RWPE2 (cell line): ENCODE measurements at regions not wholly inside any gene's neighbourhood (a gene's known extent, or its start where the extent isn't known, plus 50 kb on each side); places are given as distances from the start of the nearest gene placed in this dataset.

Source experiments
- ATAC-seq: fragments of 200-7000 bp; cut with Tn5 transposase; 3 replicates; pipeline ENCODE4 v1.9.1; 2021; ENCODE audit warnings: low read depth
- DNase-seq: peaks from one replicate; pipeline ENCODE4 v3.0.0-alpha.2; 2020; ENCODE audit warnings: low spot score
- H3K27ac ChIP-seq: fragments of 450-650 bp; 2 replicates; pipeline ENCODE4 v1.5.1; 2017; ENCODE audit warnings: mild to moderate bottlenecking; ENCODE audit not compliant: poor library complexity, severe bottlenecking
- H3K27me3 ChIP-seq: fragments of 250-450 bp; sonication (Bioruptor Pico); 2 replicates; pipeline ENCODE4 v1.5.1; 2021; ENCODE audit warnings: mild to moderate bottlenecking, moderate library complexity; ENCODE audit not compliant: insufficient read depth, poor library complexity, severe bottlenecking
- H3K36me3 ChIP-seq: fragments of 250-450 bp; sonication (Bioruptor Pico); 2 replicates; pipeline ENCODE4 v1.5.1; 2020; ENCODE audit warnings: low read depth, mild to moderate bottlenecking, moderate library complexity
- H3K4me1 ChIP-seq: fragments of 250-450 bp; sonication (Bioruptor Pico); 2 replicates; pipeline ENCODE4 v1.5.1; 2021; ENCODE audit warnings: mild to moderate bottlenecking, moderate library complexity; ENCODE audit not compliant: insufficient read depth, poor library complexity, severe bottlenecking
- H3K4me3 ChIP-seq: fragments of 250-450 bp; sonication (Bioruptor Pico); 2 replicates; pipeline ENCODE4 v1.5.1; 2021; ENCODE audit warnings: mild to moderate bottlenecking, moderate library complexity; ENCODE audit not compliant: severe bottlenecking
- H3K9me3 ChIP-seq: fragments of 250-450 bp; sonication (Bioruptor Pico); 2 replicates; pipeline ENCODE4 v1.5.1; 2021; ENCODE audit warnings: mild to moderate bottlenecking, moderate library complexity; ENCODE audit not compliant: severe bottlenecking
- CTCF ChIP-seq: fragments of 450-650 bp; IDR thresholded peaks from one replicate; pipeline ENCODE4 v1.5.1; 2017; ENCODE audit warnings: mild to moderate bottlenecking, moderate library complexity; ENCODE audit not compliant: poor library complexity, severe bottlenecking

- Histone ChIP-seq H3K4me1 (no peaks in the 10 kb centered on the region), H3K27ac (no peak overlapping the region), H3K36me3 (no peaks in the 10 kb centered on the region), H3K9me3 (no peaks in the 10 kb centered on the region), H3K27me3 (no peaks in the 10 kb centered on the region), H3K4me3 (no peak overlapping the region)
- ATAC-seq (no peak), DNase-seq (no peak)
- no peak for TF ChIP-seq CTCF
These were observed 820.7 kb downstream of the GRID1 start for GRCh38 chr10:85545874-85546273.

- no peak for TF ChIP-seq CTCF
- Histone ChIP-seq H3K9me3 (no peaks in the 10 kb centered on the region), H3K4me1 (no peaks in the 10 kb centered on the region), H3K4me3 (no peak overlapping the region), H3K27me3 (no peaks in the 10 kb centered on the region), H3K27ac (no peak overlapping the region), H3K36me3 (no peaks in the 10 kb centered on the region)
- no peak for DNase-seq
- no peak for ATAC-seq
These were observed 819.1 kb downstream of the GRID1 start for GRCh38 chr10:85547460-85548023.

- no peaks in the 10 kb centered on the region for H3K36me3 ChIP-seq
- no peaks in the 10 kb centered on the region for H3K9me3 ChIP-seq
- ATAC-seq (peak; percentile 99), DNase-seq (no peak)
- peak; percentile 74 for TF ChIP-seq CTCF
- no peak overlapping the region for H3K27ac ChIP-seq
- H3K27me3 ChIP-seq, result no peaks in the 10 kb centered on the region
- no peak overlapping the region for H3K4me3 ChIP-seq
- no peaks in the 10 kb centered on the region for H3K4me1 ChIP-seq
These were observed 818.6 kb downstream of the GRID1 start for GRCh38 chr10:85548034-85548433.
